Keratinocyte (primary cell): ENCODE measurements at regions not wholly inside any gene's neighbourhood (a gene's known extent, or its start where the extent isn't known, plus 50 kb on each side); places are given as distances from the start of the nearest gene placed in this dataset.
"Not testable (repeated sequence)": the region's sequence is repeated elsewhere in the genome, so short reads cannot be mapped to it uniquely, and the experiment has no call there.

Source experiments
- DNase-seq: peaks from one replicate; pipeline ENCODE4 v3.0.0-alpha.2; 2011; ENCODE audit warnings: low read depth, missing footprints, low spot score
- FAIRE-seq: peaks from 2 replicates; lab custom pipeline; 2011; peaks lifted over from hg19 to GRCh38; lab: Jason Lieb, UNC
- H2AFZ ChIP-seq: 2 replicates; pipeline ENCODE4 v1.6.0; 2012; ENCODE audit warnings: low read length, control low read depth, inconsistent platforms; ENCODE audit not compliant: control insufficient read depth
- H3K27ac ChIP-seq: 2 replicates; pipeline ENCODE4 v1.5.1; 2011; ENCODE audit warnings: low read length; ENCODE audit not compliant: control insufficient read depth, insufficient read depth
- H3K27me3 ChIP-seq: 3 replicates; pipeline ENCODE4 v1.6.0; 2011; ENCODE audit warnings: low read length; ENCODE audit not compliant: control insufficient read depth, insufficient read depth; ENCODE audit errors: extremely low read depth
- H3K36me3 ChIP-seq, 2 experiments: 2 replicates in 1 of 2; 3 replicates in 1 of 2; pipeline ENCODE4 v1.5.1; 2011; ENCODE audit warnings: low read length in 2 of 2, mild to moderate bottlenecking in 1 of 2; ENCODE audit not compliant: control insufficient read depth in 2 of 2, insufficient read depth in 2 of 2; ENCODE audit errors: extremely low read depth in 1 of 2
- H3K4me1 ChIP-seq: 3 replicates; pipeline ENCODE4 v1.5.1; 2011; ENCODE audit warnings: low read length; ENCODE audit not compliant: control insufficient read depth, insufficient read depth; ENCODE audit errors: extremely low read depth
- H3K4me2 ChIP-seq: 3 replicates; pipeline ENCODE4 v1.6.0; 2011; ENCODE audit warnings: low read depth, low read length; ENCODE audit not compliant: control insufficient read depth, insufficient read depth; ENCODE audit errors: extremely low read depth
- H3K4me3 ChIP-seq, 3 experiments: fragments of 200-600 bp in 1 of 3; sonication (generic) in 1 of 3; 2 replicates in 2 of 3; 3 replicates in 1 of 3; pipeline ENCODE4 v1.5.1; 2011 to 2016; ENCODE audit warnings: low read length in 3 of 3, mild to moderate bottlenecking in 3 of 3, control low read depth in 2 of 3, inconsistent platforms in 1 of 3, low read depth in 1 of 3, mixed read lengths in 1 of 3, mixed run types in 1 of 3, moderate library complexity in 1 of 3; ENCODE audit not compliant: control insufficient read depth in 2 of 3, insufficient read depth in 2 of 3; ENCODE audit errors: extremely low read depth in 1 of 3
- H3K79me2 ChIP-seq: 2 replicates; pipeline ENCODE4 v1.6.0; 2012; ENCODE audit warnings: low read length; ENCODE audit not compliant: control insufficient read depth, insufficient read depth
- H3K9ac ChIP-seq: 3 replicates; pipeline ENCODE4 v1.6.0; 2011; ENCODE audit warnings: low read length; ENCODE audit not compliant: control insufficient read depth, insufficient read depth; ENCODE audit errors: extremely low read depth
- H3K9me1 ChIP-seq: 3 replicates; pipeline ENCODE4 v1.6.0; 2011; ENCODE audit warnings: low read length; ENCODE audit not compliant: control insufficient read depth, insufficient read depth; ENCODE audit errors: extremely low read depth
- H3K9me3 ChIP-seq: 2 replicates; pipeline ENCODE4 v1.5.1; 2012; ENCODE audit warnings: low read depth, low read length; ENCODE audit not compliant: control insufficient read depth
- H4K20me1 ChIP-seq: 3 replicates; pipeline ENCODE4 v1.6.0; 2011; ENCODE audit warnings: low read length; ENCODE audit not compliant: control insufficient read depth, insufficient read depth; ENCODE audit errors: extremely low read depth
- EZH2 ChIP-seq: IDR thresholded peaks from one replicate; pipeline ENCODE4 v1.6.1; 2012; ENCODE audit warnings: inconsistent platforms, mild to moderate bottlenecking, low read length, moderate library complexity
- dilution Hi-C: fragments of 300-500 bp; cut with MboI; formaldehyde crosslinking; loops from one replicate; pipeline ENCODE4 v1.7.0; 2020; ENCODE audit warnings: low sequenced_read_pairs; ENCODE audit not compliant: extremely low pct_ligation_motif_present
- TF ChIP-seq, protein P1 (sequence below), 3 experiments: IDR thresholded peaks in 1 of 3; conservative IDR thresholded peaks in 1 of 3; optimal IDR thresholded peaks in 1 of 3; 2 replicates in 2 of 3; 3 replicates in 1 of 3; pipeline versions ENCODE3 to v1.5.1; 2011; ENCODE audit warnings: low read length in 3 of 3, mild to moderate bottlenecking in 3 of 3, moderate library complexity in 2 of 3, control low read depth in 1 of 3, inconsistent platforms in 1 of 3; ENCODE audit not compliant: insufficient read depth in 2 of 3; ENCODE audit errors: extremely low read depth in 1 of 3

DNA sequence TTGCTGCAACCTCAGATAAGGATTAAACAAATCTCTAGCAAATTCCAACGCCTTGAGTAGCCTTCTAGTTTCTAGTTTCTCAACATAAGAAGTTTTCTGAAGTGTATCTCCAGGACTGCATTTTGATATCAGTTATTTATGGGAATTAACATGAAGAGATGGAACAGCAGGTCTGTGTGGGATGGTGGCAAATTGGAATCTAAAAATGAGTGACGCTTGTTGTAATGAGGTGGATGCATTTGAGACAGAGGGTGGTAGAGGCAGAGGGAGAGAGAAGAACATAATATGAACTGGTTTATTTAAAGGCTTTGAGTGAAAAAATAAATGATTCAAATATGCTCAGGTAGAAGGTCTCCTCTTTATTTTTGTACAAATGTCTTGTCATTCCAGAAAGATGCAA lies 446.8 kb upstream of the GCFC2 start:
- DNase-seq (no peak), FAIRE-seq (no peak)
- Histone ChIP-seq H3K79me2 (no peaks in the 10 kb centered on the region), H3K4me1 (no peaks in the 10 kb centered on the region), H3K9ac (no peak overlapping the region), H3K27me3 (no peaks in the 10 kb centered on the region), H3K4me2 (no peak overlapping the region), H3K9me1 (no peaks in the 10 kb centered on the region), H3K27ac (no peak overlapping the region), H3K4me3 (no peak overlapping the region), H3K9me3 (no peaks in the 10 kb centered on the region), H2AFZ (no peak overlapping the region), H3K36me3 (no peaks in the 10 kb centered on the region), H4K20me1 (no peaks in the 10 kb centered on the region)
- no peak for TF ChIP-seq EZH2
- TF ChIP-seq, protein P1, sequence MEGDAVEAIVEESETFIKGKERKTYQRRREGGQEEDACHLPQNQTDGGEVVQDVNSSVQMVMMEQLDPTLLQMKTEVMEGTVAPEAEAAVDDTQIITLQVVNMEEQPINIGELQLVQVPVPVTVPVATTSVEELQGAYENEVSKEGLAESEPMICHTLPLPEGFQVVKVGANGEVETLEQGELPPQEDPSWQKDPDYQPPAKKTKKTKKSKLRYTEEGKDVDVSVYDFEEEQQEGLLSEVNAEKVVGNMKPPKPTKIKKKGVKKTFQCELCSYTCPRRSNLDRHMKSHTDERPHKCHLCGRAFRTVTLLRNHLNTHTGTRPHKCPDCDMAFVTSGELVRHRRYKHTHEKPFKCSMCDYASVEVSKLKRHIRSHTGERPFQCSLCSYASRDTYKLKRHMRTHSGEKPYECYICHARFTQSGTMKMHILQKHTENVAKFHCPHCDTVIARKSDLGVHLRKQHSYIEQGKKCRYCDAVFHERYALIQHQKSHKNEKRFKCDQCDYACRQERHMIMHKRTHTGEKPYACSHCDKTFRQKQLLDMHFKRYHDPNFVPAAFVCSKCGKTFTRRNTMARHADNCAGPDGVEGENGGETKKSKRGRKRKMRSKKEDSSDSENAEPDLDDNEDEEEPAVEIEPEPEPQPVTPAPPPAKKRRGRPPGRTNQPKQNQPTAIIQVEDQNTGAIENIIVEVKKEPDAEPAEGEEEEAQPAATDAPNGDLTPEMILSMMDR (optimal IDR thresholded peaks at IDR 0.05 in 1 of 3, IDR thresholded peaks at IDR 0.05 in 1 of 3, conservative IDR thresholded peaks at IDR 0.05 in 1 of 3; ENCODE audit: extremely low read depth in 1 of 3, insufficient read depth in 2 of 3, low read length in 3 of 3), result no peak
- dilution Hi-C loops, result no loop called here

DNA sequence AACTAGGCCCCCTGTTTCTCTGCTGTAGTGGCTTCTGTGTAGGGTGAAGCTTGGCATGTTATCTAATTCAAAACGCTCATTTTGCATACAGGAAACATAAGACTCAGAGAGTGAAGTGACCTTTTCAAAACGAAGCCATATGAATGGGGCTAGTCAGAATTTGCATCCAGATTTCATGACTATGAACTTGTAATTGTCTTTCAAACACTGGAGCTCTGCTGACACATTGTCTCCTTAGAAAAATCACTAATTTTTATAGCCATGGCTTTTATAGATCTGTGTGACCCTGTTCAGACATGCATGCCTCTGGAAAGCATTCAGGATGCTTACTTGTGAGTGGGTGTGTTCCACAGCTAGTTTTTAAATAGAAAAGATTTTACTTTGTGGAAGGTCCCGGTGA lies 444.3 kb upstream of the GCFC2 start:
- Histone ChIP-seq H3K9me3 (no peaks in the 10 kb centered on the region), H3K4me1 (no peaks in the 10 kb centered on the region), H3K9me1 (no peaks in the 10 kb centered on the region), H3K79me2 (no peaks in the 10 kb centered on the region), H3K4me3 (no peak overlapping the region), H3K27ac (no peak overlapping the region), H2AFZ (no peak overlapping the region), H4K20me1 (no peaks in the 10 kb centered on the region), H3K36me3 (no peaks in the 10 kb centered on the region), H3K9ac (no peak overlapping the region), H3K27me3 (no peaks in the 10 kb centered on the region), H3K4me2 (no peak overlapping the region)
- TF ChIP-seq EZH2, result no peak
- DNase-seq (no peak), FAIRE-seq (no peak)
- dilution Hi-C loops, result no loop called here

DNA sequence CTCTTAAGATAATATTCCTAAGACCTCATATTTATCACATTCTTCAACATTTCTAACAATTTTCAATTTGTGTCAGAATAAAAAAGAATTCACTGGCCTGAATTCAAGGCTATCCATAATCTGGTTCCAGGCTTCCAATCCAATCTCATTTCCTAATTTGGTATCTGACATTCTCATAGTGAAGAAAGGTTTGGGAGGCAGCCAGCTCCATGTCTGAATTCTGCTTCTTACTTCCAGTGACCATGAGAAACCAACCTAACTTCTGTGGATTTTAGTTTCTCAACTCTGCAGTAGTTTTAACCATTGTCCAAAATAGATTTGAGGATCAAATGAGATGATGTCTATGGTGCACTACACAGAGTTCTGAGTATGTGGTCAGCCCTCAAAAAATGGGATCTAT lies 439.1 kb upstream of the GCFC2 start:
- Histone ChIP-seq H2AFZ (no peak overlapping the region), H3K9ac (no peak overlapping the region), H3K4me3 (no peak overlapping the region), H3K9me3 (no peaks in the 10 kb centered on the region), H3K79me2 (no peaks in the 10 kb centered on the region), H3K4me1 (no peaks in the 10 kb centered on the region), H3K27ac (no peak overlapping the region), H3K9me1 (no peaks in the 10 kb centered on the region), H3K4me2 (no peak overlapping the region), H4K20me1 (no peaks in the 10 kb centered on the region), H3K36me3 (no peaks in the 10 kb centered on the region), H3K27me3 (no peaks in the 10 kb centered on the region)
- FAIRE-seq (no peak), DNase-seq (no peak)
- TF ChIP-seq EZH2, result no peak
- TF ChIP-seq, protein P1 (optimal IDR thresholded peaks at IDR 0.05 in 1 of 3, IDR thresholded peaks at IDR 0.05 in 1 of 3, conservative IDR thresholded peaks at IDR 0.05 in 1 of 3; ENCODE audit: extremely low read depth in 1 of 3, insufficient read depth in 2 of 3, low read length in 3 of 3), result no peak
- dilution Hi-C loops, result no loop called here

DNA sequence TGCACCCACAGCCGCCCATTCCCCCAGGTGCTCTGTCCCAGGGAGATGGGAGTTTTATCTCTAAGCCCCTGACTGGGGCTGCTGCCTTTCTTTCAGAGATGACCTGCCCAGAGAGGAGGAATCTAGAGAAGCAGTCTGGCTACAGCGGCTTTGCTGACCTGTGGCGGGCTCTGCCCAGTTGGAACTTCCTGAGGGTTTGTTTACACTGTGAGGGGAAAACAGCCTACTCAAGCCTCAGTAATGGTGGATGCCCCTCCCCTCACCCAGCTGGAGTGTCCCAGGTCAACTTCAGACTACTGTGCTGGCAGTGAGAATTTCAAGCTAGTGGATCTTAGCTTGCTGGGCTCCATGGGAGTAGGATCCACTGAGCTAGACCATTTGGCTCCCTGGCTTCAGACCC lies 428.6 kb upstream of the GCFC2 start:
- H3K79me2 ChIP-seq, H3K4me1 ChIP-seq, dilution Hi-C loops, H3K4me3 ChIP-seq, H3K27ac ChIP-seq, H3K9me1 ChIP-seq, H4K20me1 ChIP-seq, H3K9me3 ChIP-seq, H3K27me3 ChIP-seq, H3K9ac ChIP-seq, H3K4me2 ChIP-seq, FAIRE-seq, DNase-seq, H2AFZ ChIP-seq, H3K36me3 ChIP-seq: not testable (repeated sequence)
